Astrocyte (in vitro differentiated cells and primary cell): ENCODE measurements at regions not wholly inside any gene's neighbourhood (a gene's known extent, or its start where the extent isn't known, plus 50 kb on each side); places are given as distances from the start of the nearest gene placed in this dataset.
"Not testable (repeated sequence)": the region's sequence is repeated elsewhere in the genome, so short reads cannot be mapped to it uniquely, and the experiment has no call there.

ENCODE experiments used
- EZH2 ChIP-seq: IDR thresholded peaks from 2 replicates; pipeline ENCODE4 v1.6.1; 2012; ENCODE audit warnings: mild to moderate bottlenecking, low read length, inconsistent platforms; ENCODE audit not compliant: insufficient read depth
- TF ChIP-seq, protein P1 (sequence below): IDR thresholded peaks from 2 replicates; pipeline ENCODE4 v1.5.1; 2011; ENCODE audit warnings: low read depth, mild to moderate bottlenecking, inconsistent platforms, low read length, moderate library complexity; ENCODE audit not compliant: insufficient read depth

DNA sequence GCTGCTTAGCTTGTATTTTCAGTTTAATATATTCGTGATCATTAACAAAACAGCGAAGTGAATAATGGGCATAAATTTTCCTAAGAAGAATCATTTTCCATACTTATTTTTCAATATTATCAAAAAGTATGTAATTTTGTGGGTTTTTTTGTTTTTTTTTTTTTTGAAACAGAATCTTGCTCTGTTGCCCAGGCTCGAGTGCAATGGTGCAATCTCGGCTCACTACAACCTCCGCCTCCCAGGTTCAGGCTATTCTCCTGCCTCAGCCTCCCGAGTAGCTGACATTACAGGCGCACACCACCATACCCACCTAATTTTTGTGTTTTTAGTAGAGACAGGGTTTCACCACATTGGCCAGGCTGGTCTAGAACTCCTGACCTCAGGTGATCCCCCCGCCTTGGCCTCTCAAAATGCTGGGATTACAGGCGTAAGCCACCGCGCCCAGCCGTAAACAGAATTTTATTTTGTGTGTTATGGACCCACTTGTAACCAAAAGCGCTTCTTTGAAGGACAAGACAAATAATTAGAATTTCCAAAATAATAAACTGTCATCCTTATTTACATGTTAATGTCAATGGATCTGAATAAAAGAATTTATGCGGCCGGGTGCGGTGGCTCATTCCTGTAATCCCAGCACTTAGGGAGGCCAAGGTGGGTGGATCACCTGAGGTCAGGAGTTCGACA is 286.5 kb upstream of the MKLN1 start:
- TF ChIP-seq, protein P1, sequence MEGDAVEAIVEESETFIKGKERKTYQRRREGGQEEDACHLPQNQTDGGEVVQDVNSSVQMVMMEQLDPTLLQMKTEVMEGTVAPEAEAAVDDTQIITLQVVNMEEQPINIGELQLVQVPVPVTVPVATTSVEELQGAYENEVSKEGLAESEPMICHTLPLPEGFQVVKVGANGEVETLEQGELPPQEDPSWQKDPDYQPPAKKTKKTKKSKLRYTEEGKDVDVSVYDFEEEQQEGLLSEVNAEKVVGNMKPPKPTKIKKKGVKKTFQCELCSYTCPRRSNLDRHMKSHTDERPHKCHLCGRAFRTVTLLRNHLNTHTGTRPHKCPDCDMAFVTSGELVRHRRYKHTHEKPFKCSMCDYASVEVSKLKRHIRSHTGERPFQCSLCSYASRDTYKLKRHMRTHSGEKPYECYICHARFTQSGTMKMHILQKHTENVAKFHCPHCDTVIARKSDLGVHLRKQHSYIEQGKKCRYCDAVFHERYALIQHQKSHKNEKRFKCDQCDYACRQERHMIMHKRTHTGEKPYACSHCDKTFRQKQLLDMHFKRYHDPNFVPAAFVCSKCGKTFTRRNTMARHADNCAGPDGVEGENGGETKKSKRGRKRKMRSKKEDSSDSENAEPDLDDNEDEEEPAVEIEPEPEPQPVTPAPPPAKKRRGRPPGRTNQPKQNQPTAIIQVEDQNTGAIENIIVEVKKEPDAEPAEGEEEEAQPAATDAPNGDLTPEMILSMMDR = not testable (repeated sequence)
- TF ChIP-seq EZH2 = not testable (repeated sequence)
